A549 (cell line): ENCODE measurements at regions not wholly inside any gene's neighbourhood (a gene's known extent, or its start where the extent isn't known, plus 50 kb on each side); places are given as distances from the start of the nearest gene placed in this dataset.

Source experiments
- EP300 ChIP-seq, 2 experiments: fragments of >200 bp; sonication (Bioruptor Twin); formaldehyde crosslinking; IDR thresholded peaks; 2 replicates in 1 of 2; 3 replicates in 1 of 2; pipeline ENCODE4 v1.6.1; 2016 to 2017
- FOSB ChIP-seq: fragments of 250-450 bp; sonication (Bioruptor Pico); IDR thresholded peaks from 2 replicates; pipeline ENCODE4 v1.5.0; 2020; ENCODE audit warnings: mild to moderate bottlenecking, moderate library complexity
- HOXB13 ChIP-seq: fragments of 250-450 bp; sonication (Bioruptor Pico); IDR thresholded peaks from 2 replicates; pipeline ENCODE4 v1.5.0; 2020; ENCODE audit warnings: low read depth, mild to moderate bottlenecking, moderate library complexity
- KDM1A ChIP-seq: fragments of 200-600 bp; sonication (generic); IDR thresholded peaks from 2 replicates; pipeline ENCODE4 v1.6.1; 2016; ENCODE audit warnings: low read depth, mild to moderate bottlenecking
- MYC ChIP-seq: IDR thresholded peaks from 2 replicates; pipeline ENCODE4 v1.6.1; 2012; ENCODE audit warnings: mild to moderate bottlenecking, inconsistent platforms, low read length, improper control_type of control experiment, borderline replicate concordance
- NR3C1 ChIP-seq: fragments of >200 bp; sonication (Bioruptor Twin); formaldehyde crosslinking; IDR thresholded peaks from 3 replicates; pipeline ENCODE4 v1.6.1; 2017
- POLR2A ChIP-seq: IDR thresholded peaks from 2 replicates; pipeline ENCODE4 v1.6.1; 2012; ENCODE audit warnings: mild to moderate bottlenecking, low read length
- RARB ChIP-seq: fragments of 250-450 bp; sonication (Bioruptor Pico); IDR thresholded peaks from 2 replicates; pipeline ENCODE4 v1.8.0; 2021; ENCODE audit warnings: mild to moderate bottlenecking, moderate library complexity
- ZFP36 ChIP-seq: fragments of 450-650 bp; IDR thresholded peaks from 2 replicates; pipeline ENCODE4 v1.6.1; 2014; ENCODE audit warnings: borderline replicate concordance; ENCODE audit not compliant: partially characterized antibody
- TF ChIP-seq, protein P1 (sequence below): fragments of >200 bp; sonication (Bioruptor Twin); formaldehyde crosslinking; IDR thresholded peaks from 3 replicates; pipeline ENCODE4 v1.5.1; 2016
- TF ChIP-seq, protein P2 (sequence below): IDR thresholded peaks from 2 replicates; pipeline ENCODE4 v1.6.1; 2012

DNA sequence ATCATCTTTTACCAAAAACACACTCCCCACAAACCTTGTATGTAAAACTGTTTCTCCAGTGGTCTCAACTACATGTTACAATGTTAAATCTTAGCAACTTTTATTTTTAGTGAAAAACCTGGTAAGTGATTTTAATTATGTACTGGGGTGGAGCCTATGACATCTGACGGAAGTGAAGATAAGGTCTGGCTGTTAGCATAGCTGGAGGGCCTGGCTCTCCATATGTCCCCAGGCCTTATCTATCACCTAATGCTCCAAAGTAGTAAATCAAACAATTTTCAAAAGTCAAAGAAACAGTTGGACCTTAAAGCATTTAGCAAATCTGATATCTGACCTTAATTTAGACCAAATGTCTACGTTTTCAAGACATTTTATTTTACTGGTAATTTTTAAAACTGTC is 173.6 kb upstream of the SMAD3 start:
- TF ChIP-seq ZFP36 (no peak), KDM1A (no peak), MYC (no peak), POLR2A (no peak), HOXB13 (CRISPR knock-in tag) (no peak), FOSB (no peak), RARB (CRISPR knock-in tag) (no peak), NR3C1 (no peak), EP300 (IDR thresholded peaks at IDR 0.05) (no peak)
- TF ChIP-seq, protein P1, sequence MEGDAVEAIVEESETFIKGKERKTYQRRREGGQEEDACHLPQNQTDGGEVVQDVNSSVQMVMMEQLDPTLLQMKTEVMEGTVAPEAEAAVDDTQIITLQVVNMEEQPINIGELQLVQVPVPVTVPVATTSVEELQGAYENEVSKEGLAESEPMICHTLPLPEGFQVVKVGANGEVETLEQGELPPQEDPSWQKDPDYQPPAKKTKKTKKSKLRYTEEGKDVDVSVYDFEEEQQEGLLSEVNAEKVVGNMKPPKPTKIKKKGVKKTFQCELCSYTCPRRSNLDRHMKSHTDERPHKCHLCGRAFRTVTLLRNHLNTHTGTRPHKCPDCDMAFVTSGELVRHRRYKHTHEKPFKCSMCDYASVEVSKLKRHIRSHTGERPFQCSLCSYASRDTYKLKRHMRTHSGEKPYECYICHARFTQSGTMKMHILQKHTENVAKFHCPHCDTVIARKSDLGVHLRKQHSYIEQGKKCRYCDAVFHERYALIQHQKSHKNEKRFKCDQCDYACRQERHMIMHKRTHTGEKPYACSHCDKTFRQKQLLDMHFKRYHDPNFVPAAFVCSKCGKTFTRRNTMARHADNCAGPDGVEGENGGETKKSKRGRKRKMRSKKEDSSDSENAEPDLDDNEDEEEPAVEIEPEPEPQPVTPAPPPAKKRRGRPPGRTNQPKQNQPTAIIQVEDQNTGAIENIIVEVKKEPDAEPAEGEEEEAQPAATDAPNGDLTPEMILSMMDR = no peak
- TF ChIP-seq, protein P2, sequence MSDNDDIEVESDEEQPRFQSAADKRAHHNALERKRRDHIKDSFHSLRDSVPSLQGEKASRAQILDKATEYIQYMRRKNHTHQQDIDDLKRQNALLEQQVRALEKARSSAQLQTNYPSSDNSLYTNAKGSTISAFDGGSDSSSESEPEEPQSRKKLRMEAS = no peak
